ENCODE measurements at regions not wholly inside any gene's neighbourhood (a gene's known extent, or its start where the extent isn't known, plus 50 kb on each side); places are given as distances from the start of the nearest gene placed in this dataset.
A peak's percentile ranks its signal among the peaks of the same experiment; 100 is the strongest.

DNA sequence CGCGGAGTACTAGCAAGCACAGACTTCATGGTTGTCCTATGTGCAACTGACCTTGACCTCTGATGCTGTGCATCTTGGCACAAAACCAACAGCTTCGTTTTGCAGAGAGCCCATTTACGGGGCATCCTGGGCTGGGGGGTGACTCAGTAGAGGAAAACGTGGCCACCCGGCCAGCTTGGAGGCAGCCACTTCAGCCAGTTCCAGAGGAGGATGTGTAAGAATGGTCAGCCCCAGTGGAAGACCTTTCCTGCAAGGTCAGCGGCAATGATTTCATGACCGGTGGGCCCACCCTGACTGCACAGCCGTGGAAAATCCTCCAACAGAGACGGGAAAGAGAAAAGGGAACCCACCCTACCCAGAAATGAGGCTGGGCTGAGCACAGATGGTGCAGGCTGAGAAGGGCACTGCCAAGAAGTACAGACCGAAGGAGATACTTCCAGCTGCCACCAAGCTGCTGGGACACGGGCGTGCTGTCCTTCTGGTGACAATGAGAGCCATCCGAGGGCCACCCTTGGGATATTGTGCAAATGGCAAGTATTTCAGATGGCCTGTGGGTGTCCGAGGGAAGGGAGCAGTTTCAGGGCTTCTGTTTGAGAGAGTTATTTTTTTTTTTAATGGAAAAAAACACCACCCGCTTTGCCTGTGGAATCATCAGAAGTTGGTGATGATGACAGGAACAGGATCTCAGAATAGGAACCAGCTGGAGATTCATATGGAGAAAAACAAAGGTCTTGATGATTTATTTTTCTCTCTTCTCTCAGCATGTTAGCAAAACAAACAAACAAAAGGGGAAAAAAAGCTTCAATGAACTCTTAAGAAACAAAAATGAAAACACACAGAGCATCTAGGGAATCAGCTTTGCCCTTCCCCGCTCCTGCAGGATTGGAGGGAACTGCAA, 120.2 kb upstream of the RFLNA start:
- DNase-seq (ENCODE audit: low read depth in 1 of 2, low spot score in 2 of 2) (no peak), FAIRE-seq (no peak)
- no peak overlapping the region for H4K8ac ChIP-seq (ENCODE audit: extremely low read depth, insufficient read depth, low read length)
- no peaks in the 10 kb centered on the region for H3K23me2 ChIP-seq (ENCODE audit: low read depth, low read length)
- peak overlapping the region; percentile 23; the same call in 1 of the 2 replicates for H2BK12ac ChIP-seq (ENCODE audit: low read depth, low read length)
- peak overlapping the region; percentile 31; the same call in 1 of the 2 replicates for H2BK15ac ChIP-seq (ENCODE audit: low read length)
- no peak overlapping the region for H2AK5ac ChIP-seq (ENCODE audit: low read depth, low read length)
- ChIA-PET CTCF (ENCODE audit: partially characterized antibody) (interaction anchor here (1.1 to 1.7 kb wide), 4 partner anchors 10 to 138 kb away, joined by 3 to 4 read pairs (median 4); no protein-coding TSS in a partner anchor), POLR2A (ENCODE audit: partially characterized antibody) (no interaction called here)
- no peak overlapping the region for H3K56ac ChIP-seq (replicated peaks; ENCODE audit: insufficient read length, low read depth, low read length)
- H3K9me3 ChIP-seq (ENCODE audit: insufficient read depth in 2 of 2, low read depth in 1 of 2, low read length in 1 of 2): no peaks in the 10 kb centered on the region
- H2BK5ac ChIP-seq (ENCODE audit: low read depth, low read length): 0 out of 2 replicates have a peak overlapping the region, but pooled peaks have one; percentile 9
- no peak overlapping the region for H3K23ac ChIP-seq (ENCODE audit: insufficient read length)
- no peak overlapping the region for H2BK120ac ChIP-seq (replicated peaks; ENCODE audit: low read depth, low read length)
- H3K27ac ChIP-seq (ENCODE audit: low read depth, low read length): no peak overlapping the region
- H4K91ac ChIP-seq (replicated peaks; ENCODE audit: insufficient read length, low read length): no peak overlapping the region
- H3K4me2 ChIP-seq (ENCODE audit: insufficient read depth in 1 of 2, low read depth in 2 of 2, low read length in 2 of 2): no peak overlapping the region
- no peak overlapping the region for H3K9ac ChIP-seq (replicated peaks in 1 of 4; ENCODE audit: extremely low read depth in 1 of 4, low read depth in 3 of 4, low read length in 3 of 4)
- H4K5ac ChIP-seq (ENCODE audit: insufficient read length, low read depth, low read length): no peak overlapping the region
- no peaks in the 10 kb centered on the region for H3K79me2 ChIP-seq (ENCODE audit: control insufficient read depth in 1 of 2, insufficient read depth in 2 of 2, low read length in 2 of 2)
- H3K14ac ChIP-seq (ENCODE audit: insufficient read length): no peak overlapping the region
- H3K27me3 ChIP-seq (replicated peaks in 1 of 4; ENCODE audit: control insufficient read depth in 3 of 4, extremely low read depth in 1 of 4, insufficient read depth in 3 of 4, low read length in 3 of 4): no peaks in the 10 kb centered on the region
- H3K4me1 ChIP-seq (replicated peaks in 1 of 4; ENCODE audit: control insufficient read depth in 3 of 4, insufficient read depth in 4 of 4, low read length in 3 of 4): peaks cover 0 to 5% (median 3%) of the 10 kb centered on the region in 4 experiments; a peak in 5 of 7 replicates
- H3K4ac ChIP-seq (replicated peaks; ENCODE audit: insufficient read length, low read depth, low read length): peak overlapping the region; percentile 5
- H3K79me1 ChIP-seq (ENCODE audit: low read depth, low read length): no peaks in the 10 kb centered on the region
- no peak for TF ChIP-seq HDAC2 (IDR thresholded peaks at IDR 0.05; ENCODE audit: borderline replicate concordance in 1 of 2, low read depth in 2 of 2, low read length in 2 of 2)
- no peaks in the 10 kb centered on the region for H3K36me3 ChIP-seq (ENCODE audit: control insufficient read depth in 2 of 4, insufficient read depth in 4 of 4, low read length in 3 of 4)
- 88% methylated on average over 17 of the region's 17 CpGs; no CpG with 5 or more reads in 1 of the 2 experiments for WGBS, 2 experiments (ENCODE audit: extremely low coverage in 1 of 2, insufficient coverage in 1 of 2, insufficient read length in 1 of 2, insufficient replicate concordance in 2 of 2, low coverage in 1 of 2, low lambda C conversion rate in 2 of 2, missing lambda C conversion rate in 1 of 2)
- no peaks in the 10 kb centered on the region for H4K20me1 ChIP-seq (replicated peaks in 1 of 2; ENCODE audit: control insufficient read depth in 1 of 2, insufficient read depth in 2 of 2, low read length in 2 of 2)
- no peak overlapping the region for H2AFZ ChIP-seq (ENCODE audit: low read length)
- H2BK20ac ChIP-seq (ENCODE audit: low read length): no peak overlapping the region; the same call in 1 of the 2 replicates
- H3K18ac ChIP-seq (ENCODE audit: extremely low read depth, low read length): no peak overlapping the region
- H3K4me3 ChIP-seq (ENCODE audit: extremely low read depth in 1 of 4, insufficient read depth in 2 of 4, low read depth in 3 of 4, low read length in 4 of 4): no peak overlapping the region
